PC-3 (cell line): ENCODE measurements at regions not wholly inside any gene's neighbourhood (a gene's known extent, or its start where the extent isn't known, plus 50 kb on each side); places are given as distances from the start of the nearest gene placed in this dataset.

Experiments used
- ATAC-seq: fragments of 200-7000 bp; cut with Tn5 transposase; 2 replicates; pipeline ENCODE4 v1.9.1; 2020; ENCODE audit warnings: mild to moderate bottlenecking, moderate library complexity
- BruUV-seq: library from RNA; stranded (reverse); fragments of 400-500 nt; replicated peaks from 2 replicates; lab custom pipeline; 2021; lab: Mats Ljungman, UMichigan
- CTCF ChIA-PET: fragments of 300-600 bp; sonication (Branson Sonifier 250); formaldehyde crosslinking; loops from one replicate; lab custom pipeline; 2022; ENCODE audit warnings: antibody characterized with exemption; lab: Charles Lee
- POLR2A ChIA-PET: fragments of 300-600 bp; sonication (Branson Sonifier 250); formaldehyde crosslinking; loops from one replicate; lab custom pipeline; 2022; ENCODE audit warnings: antibody characterized with exemption; ENCODE audit not compliant: unreplicated experiment; lab: Charles Lee
- DNase-seq: peaks from one replicate; pipeline ENCODE4 v3.0.0-alpha.2; 2015
- H2AFZ ChIP-seq: fragments of 300-600 bp; sonication (generic); 2 replicates; pipeline ENCODE4 v1.6.0; 2016; ENCODE audit warnings: antibody characterized with exemption, low read length
- H3F3A ChIP-seq: fragments of 300-600 bp; sonication (generic); one replicate; pipeline ENCODE4 v1.6.0; 2017; ENCODE audit warnings: antibody characterized with exemption, low read length, control low read depth, mild to moderate bottlenecking; ENCODE audit not compliant: unreplicated experiment
- H3K27ac ChIP-seq: fragments of 300-600 bp; sonication (generic); 2 replicates; pipeline ENCODE4 v1.5.1; 2016; ENCODE audit warnings: mild to moderate bottlenecking, low read length
- H3K27me3 ChIP-seq: fragments of 300-600 bp; sonication (generic); 2 replicates; pipeline ENCODE4 v1.6.1; 2016; ENCODE audit warnings: low read length, mixed read lengths
- H3K36me3 ChIP-seq: fragments of 300-600 bp; sonication (generic); 2 replicates; pipeline ENCODE4 v1.6.1; 2016; ENCODE audit warnings: low read depth, mixed run types, low read length, mixed read lengths
- H3K4me1 ChIP-seq: fragments of 300-600 bp; sonication (generic); 2 replicates; pipeline ENCODE4 v1.5.1; 2016; ENCODE audit warnings: low read length; ENCODE audit not compliant: insufficient read depth
- H3K4me2 ChIP-seq: fragments of 300-600 bp; sonication (generic); 2 replicates; pipeline ENCODE4 v1.6.0; 2016; ENCODE audit warnings: low read length
- H3K4me3 ChIP-seq: fragments of 300-600 bp; sonication (generic); 2 replicates; pipeline ENCODE4 v1.5.1; 2016; ENCODE audit warnings: mild to moderate bottlenecking, low read length, mixed read lengths
- H3K79me2 ChIP-seq: fragments of 300-600 bp; sonication (generic); 2 replicates; pipeline ENCODE4 v1.6.1; 2017; ENCODE audit warnings: low read length, mixed read lengths
- H3K9ac ChIP-seq: fragments of 300-600 bp; sonication (generic); 2 replicates; pipeline ENCODE4 v1.6.0; 2016; ENCODE audit warnings: mild to moderate bottlenecking, low read length
- H3K9me2 ChIP-seq: fragments of 300-600 bp; sonication (generic); replicated peaks from 2 replicates; pipeline ENCODE4 v1.6.1; 2016; ENCODE audit warnings: mixed run types, low read length, mixed read lengths
- H3K9me3 ChIP-seq: fragments of 300-600 bp; sonication (generic); 2 replicates; pipeline ENCODE4 v1.6.1; 2016; ENCODE audit warnings: low read length, mixed read lengths
- H4K20me1 ChIP-seq: fragments of 300-600 bp; sonication (generic); 2 replicates; pipeline ENCODE4 v1.6.1; 2016; ENCODE audit warnings: low read length, mixed read lengths
- EZH2 ChIP-seq: fragments of 300-600 bp; sonication (generic); IDR thresholded peaks from one replicate; pipeline ENCODE4 v1.6.1; 2017; ENCODE audit warnings: antibody characterized with exemption, mild to moderate bottlenecking, low read length; ENCODE audit not compliant: unreplicated experiment
- EZH2phosphoT487 ChIP-seq: fragments of 300-600 bp; sonication (generic); IDR thresholded peaks from 2 replicates; pipeline ENCODE4 v1.6.1; 2018; ENCODE audit warnings: mild to moderate bottlenecking, antibody characterized with exemption, low read length, borderline replicate concordance
- intact Hi-C: fragments of 100-400 bp; cut with micrococcal nuclease; formaldehyde crosslinking; loops from 2 replicates; pipeline ENCODE4 v1.9.0; 2023
- TF ChIP-seq, protein P1 (sequence below): fragments of 300-600 bp; sonication (generic); conservative IDR thresholded peaks from 2 replicates; pipeline ENCODE4 v1.5.1; 2017; ENCODE audit warnings: antibody characterized with exemption, low read depth, mild to moderate bottlenecking, low read length

DNA sequence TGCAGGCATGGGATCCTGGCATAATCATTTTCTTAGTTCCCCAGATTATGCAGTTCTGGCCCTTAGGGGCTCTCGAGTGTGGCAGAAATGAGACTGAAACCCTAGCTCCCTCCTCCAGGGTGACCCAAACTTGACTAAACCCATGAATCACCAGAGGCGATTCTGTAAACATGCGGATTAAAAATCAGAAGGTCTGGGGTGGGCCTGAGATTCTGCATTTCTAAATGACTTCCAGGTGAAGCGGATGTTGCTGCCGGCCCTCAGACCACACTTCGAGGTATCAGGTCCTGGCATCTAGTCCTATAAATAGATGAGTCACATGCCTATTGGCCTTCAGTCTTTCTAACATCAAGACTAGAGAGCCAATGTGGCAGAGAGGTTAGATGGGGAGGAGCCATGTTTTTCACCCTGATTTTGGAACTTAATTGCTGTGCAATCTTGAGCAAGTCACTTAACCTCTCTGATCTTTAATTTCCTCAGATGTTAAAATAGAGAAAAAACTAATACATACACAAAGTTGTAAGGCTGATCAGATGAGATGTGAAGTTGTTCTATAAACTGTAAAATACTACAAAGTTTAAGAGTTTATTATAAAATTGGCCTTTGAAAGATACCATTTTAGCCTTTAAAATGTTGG, 431.2 kb downstream of the FOXO1 start:
- Histone ChIP-seq H3K79me2 (no peaks in the 10 kb centered on the region), H3K9me3 (no peaks in the 10 kb centered on the region), H3K4me3 (no peak overlapping the region), H4K20me1 (no peaks in the 10 kb centered on the region), H3K9me2 (no peaks in the 10 kb centered on the region), H3K9ac (no peak overlapping the region), H3F3A (no peaks in the 10 kb centered on the region), H3K4me1 (peaks cover 9% of the 10 kb centered on the region), H3K27ac (0 out of 2 replicates have a peak overlapping the region, but pooled peaks have one; percentile 23), H3K36me3 (no peaks in the 10 kb centered on the region), H2AFZ (0 out of 2 replicates have a peak overlapping the region, but pooled peaks have one; percentile 22), H3K4me2 (no peak overlapping the region), H3K27me3 (no peaks in the 10 kb centered on the region)
- ChIA-PET CTCF (no interaction called here), POLR2A (no interaction called here)
- intact Hi-C loops: no loop called here
- no peak for TF ChIP-seq EZH2
- TF ChIP-seq, protein P1, sequence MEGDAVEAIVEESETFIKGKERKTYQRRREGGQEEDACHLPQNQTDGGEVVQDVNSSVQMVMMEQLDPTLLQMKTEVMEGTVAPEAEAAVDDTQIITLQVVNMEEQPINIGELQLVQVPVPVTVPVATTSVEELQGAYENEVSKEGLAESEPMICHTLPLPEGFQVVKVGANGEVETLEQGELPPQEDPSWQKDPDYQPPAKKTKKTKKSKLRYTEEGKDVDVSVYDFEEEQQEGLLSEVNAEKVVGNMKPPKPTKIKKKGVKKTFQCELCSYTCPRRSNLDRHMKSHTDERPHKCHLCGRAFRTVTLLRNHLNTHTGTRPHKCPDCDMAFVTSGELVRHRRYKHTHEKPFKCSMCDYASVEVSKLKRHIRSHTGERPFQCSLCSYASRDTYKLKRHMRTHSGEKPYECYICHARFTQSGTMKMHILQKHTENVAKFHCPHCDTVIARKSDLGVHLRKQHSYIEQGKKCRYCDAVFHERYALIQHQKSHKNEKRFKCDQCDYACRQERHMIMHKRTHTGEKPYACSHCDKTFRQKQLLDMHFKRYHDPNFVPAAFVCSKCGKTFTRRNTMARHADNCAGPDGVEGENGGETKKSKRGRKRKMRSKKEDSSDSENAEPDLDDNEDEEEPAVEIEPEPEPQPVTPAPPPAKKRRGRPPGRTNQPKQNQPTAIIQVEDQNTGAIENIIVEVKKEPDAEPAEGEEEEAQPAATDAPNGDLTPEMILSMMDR: no peak
- no peak for TF ChIP-seq EZH2phosphoT487
- DNase-seq: peak; percentile 68
- BruUV-seq: no TSS peak
- ATAC-seq: no peak

DNA sequence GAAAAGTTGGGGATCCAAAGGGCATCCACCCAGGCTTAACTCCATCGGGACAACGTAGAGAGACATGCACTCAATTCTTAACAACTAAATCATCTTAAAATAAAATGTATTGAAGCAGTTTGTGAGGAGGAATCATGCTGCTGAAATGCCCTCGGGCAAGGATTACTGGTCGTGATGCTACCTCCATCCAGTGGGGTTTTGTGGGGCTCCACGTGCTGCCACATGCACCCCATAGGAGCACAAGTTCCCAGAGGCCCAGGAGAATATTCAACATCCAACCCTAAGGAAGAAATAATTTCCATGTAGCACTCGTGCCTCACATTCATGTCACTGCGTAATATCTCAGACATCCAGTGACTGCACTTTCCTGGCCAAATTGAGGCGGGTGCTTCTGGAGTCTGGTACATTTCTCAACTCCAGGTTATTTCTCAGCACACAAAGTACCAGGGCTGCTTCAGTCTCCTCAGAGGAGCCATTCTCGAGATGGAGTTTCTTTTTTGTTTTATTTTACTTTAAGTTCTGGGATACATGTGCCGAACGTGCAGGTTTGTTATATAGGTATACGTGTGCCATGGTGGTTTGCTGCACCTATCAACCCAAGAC, 429.8 kb downstream of the FOXO1 start:
- Histone ChIP-seq H3K27ac (no peak overlapping the region), H3F3A (no peaks in the 10 kb centered on the region), H4K20me1 (no peaks in the 10 kb centered on the region), H3K9me2 (no peaks in the 10 kb centered on the region), H3K79me2 (no peaks in the 10 kb centered on the region), H3K4me2 (no peak overlapping the region), H2AFZ (peak overlapping the region; percentile 50; the same call in 1 of the 2 replicates), H3K27me3 (no peaks in the 10 kb centered on the region), H3K4me1 (peaks cover 6% of the 10 kb centered on the region), H3K36me3 (no peaks in the 10 kb centered on the region), H3K4me3 (no peak overlapping the region), H3K9ac (no peak overlapping the region), H3K9me3 (no peaks in the 10 kb centered on the region)
- no peak for ATAC-seq
- intact Hi-C loops: no loop called here
- no TSS peak for BruUV-seq
- no peak for DNase-seq
- TF ChIP-seq EZH2 (no peak), EZH2phosphoT487 (no peak)
- TF ChIP-seq, protein P1: no peak
- POLR2A ChIA-PET: no interaction called here
- CTCF ChIA-PET: no interaction called here

DNA sequence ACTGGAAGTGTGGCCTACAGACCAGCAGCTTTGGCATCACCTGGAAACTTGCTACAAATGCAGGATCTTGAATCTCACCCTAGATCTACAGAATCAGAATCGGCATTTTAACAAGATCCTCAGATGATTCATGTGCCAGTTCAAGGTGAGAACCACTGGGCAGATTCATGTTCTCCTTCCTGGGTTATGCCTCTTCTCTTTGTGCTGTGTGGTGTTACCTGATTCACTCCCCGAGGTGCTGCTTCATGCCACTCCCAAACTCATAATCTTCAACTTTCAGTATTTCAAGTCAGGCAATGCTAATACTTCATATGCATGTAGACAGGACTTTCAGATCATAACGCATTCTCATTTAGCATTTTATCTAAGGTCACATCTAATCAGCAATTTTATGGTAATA, 427.7 kb downstream of the FOXO1 start:
- TF ChIP-seq EZH2phosphoT487: no peak
- TF ChIP-seq EZH2: no peak
- TF ChIP-seq, protein P1: no peak
- H2AFZ ChIP-seq: no peak overlapping the region
- H3F3A ChIP-seq: no peaks in the 10 kb centered on the region
- H3K4me3 ChIP-seq: no peak overlapping the region
- BruUV-seq: no TSS peak
- no peak for DNase-seq
- ChIA-PET POLR2A (no interaction called here), CTCF (no interaction called here)
- H3K9ac ChIP-seq: no peak overlapping the region
- no peaks in the 10 kb centered on the region for H3K27me3 ChIP-seq
- H3K4me1 ChIP-seq: peaks cover 6% of the 10 kb centered on the region
- H3K9me3 ChIP-seq: no peaks in the 10 kb centered on the region
- no peaks in the 10 kb centered on the region for H3K36me3 ChIP-seq
- ATAC-seq: no peak
- no peak overlapping the region for H3K4me2 ChIP-seq
- H3K9me2 ChIP-seq: no peaks in the 10 kb centered on the region
- intact Hi-C loops: no loop called here
- no peak overlapping the region for H3K27ac ChIP-seq
- no peaks in the 10 kb centered on the region for H4K20me1 ChIP-seq
- H3K79me2 ChIP-seq: no peaks in the 10 kb centered on the region
